Chondrocyte (in vitro differentiated cells): ENCODE measurements at regions not wholly inside any gene's neighbourhood (a gene's known extent, or its start where the extent isn't known, plus 50 kb on each side); places are given as distances from the start of the nearest gene placed in this dataset.

Experiments
- DNase-seq: peaks from one replicate; pipeline ENCODE4 v3.0.0; 2021; ENCODE audit warnings: mixed read lengths, low spot score
- H3K27ac Mint-ChIP-seq: one replicate; pipeline ENCODE4 v1.8.0; 2021; ENCODE audit warnings: mild to moderate bottlenecking, moderate library complexity, mixed read lengths; ENCODE audit not compliant: unreplicated experiment
- H3K27me3 Mint-ChIP-seq: 2 replicates; pipeline ENCODE4 v1.8.0; 2021; ENCODE audit warnings: low read depth, mixed read lengths
- H3K36me3 Mint-ChIP-seq: 2 replicates; pipeline ENCODE4 v1.8.0; 2021; ENCODE audit warnings: low read depth, mixed read lengths
- H3K4me1 Mint-ChIP-seq: 2 replicates; pipeline ENCODE4 v1.8.0; 2021; ENCODE audit warnings: low read depth, mild to moderate bottlenecking, mixed read lengths
- H3K4me3 Mint-ChIP-seq: one replicate; pipeline ENCODE4 v1.8.0; 2021; ENCODE audit warnings: mild to moderate bottlenecking, moderate library complexity, mixed read lengths; ENCODE audit not compliant: unreplicated experiment
- H3K9me3 Mint-ChIP-seq: 2 replicates; pipeline ENCODE4 v1.8.0; 2021; ENCODE audit warnings: low read depth, mixed read lengths
- TF ChIP-seq, protein P1 (sequence below): fragments of 200-600 bp; sonication (generic); IDR thresholded peaks from 2 replicates; pipeline ENCODE4 v1.5.0; 2021; ENCODE audit warnings: antibody characterized with exemption, mild to moderate bottlenecking, moderate library complexity

DNA sequence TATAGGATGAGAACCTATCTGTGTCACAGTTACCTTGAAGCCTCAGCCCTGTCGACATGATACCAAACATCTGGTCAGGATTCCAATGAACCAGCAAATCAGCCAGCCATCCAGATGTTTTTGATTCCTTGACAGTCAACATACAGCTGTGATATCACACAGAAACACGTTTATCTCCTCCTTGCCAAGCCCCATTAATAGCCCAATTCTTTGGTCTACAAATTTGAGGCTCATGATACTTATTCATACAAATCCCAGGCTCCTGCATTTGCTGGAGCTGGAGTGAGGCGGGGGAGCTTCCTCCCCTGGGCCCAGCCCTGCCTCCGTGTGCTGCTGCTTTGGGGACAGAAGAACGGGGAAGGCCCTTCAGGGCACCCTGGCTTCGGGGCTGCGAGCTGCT, 611.6 kb upstream of the SALL3 start:
- no peak for DNase-seq
- TF ChIP-seq, protein P1, sequence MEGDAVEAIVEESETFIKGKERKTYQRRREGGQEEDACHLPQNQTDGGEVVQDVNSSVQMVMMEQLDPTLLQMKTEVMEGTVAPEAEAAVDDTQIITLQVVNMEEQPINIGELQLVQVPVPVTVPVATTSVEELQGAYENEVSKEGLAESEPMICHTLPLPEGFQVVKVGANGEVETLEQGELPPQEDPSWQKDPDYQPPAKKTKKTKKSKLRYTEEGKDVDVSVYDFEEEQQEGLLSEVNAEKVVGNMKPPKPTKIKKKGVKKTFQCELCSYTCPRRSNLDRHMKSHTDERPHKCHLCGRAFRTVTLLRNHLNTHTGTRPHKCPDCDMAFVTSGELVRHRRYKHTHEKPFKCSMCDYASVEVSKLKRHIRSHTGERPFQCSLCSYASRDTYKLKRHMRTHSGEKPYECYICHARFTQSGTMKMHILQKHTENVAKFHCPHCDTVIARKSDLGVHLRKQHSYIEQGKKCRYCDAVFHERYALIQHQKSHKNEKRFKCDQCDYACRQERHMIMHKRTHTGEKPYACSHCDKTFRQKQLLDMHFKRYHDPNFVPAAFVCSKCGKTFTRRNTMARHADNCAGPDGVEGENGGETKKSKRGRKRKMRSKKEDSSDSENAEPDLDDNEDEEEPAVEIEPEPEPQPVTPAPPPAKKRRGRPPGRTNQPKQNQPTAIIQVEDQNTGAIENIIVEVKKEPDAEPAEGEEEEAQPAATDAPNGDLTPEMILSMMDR = no peak
- Mint-ChIP-seq H3K27me3 (no peaks in the 10 kb centered on the region), H3K9me3 (peaks cover 11% of the 10 kb centered on the region), H3K27ac (no peak overlapping the region), H3K4me1 (no peaks in the 10 kb centered on the region), H3K4me3 (no peak overlapping the region), H3K36me3 (no peaks in the 10 kb centered on the region)

DNA sequence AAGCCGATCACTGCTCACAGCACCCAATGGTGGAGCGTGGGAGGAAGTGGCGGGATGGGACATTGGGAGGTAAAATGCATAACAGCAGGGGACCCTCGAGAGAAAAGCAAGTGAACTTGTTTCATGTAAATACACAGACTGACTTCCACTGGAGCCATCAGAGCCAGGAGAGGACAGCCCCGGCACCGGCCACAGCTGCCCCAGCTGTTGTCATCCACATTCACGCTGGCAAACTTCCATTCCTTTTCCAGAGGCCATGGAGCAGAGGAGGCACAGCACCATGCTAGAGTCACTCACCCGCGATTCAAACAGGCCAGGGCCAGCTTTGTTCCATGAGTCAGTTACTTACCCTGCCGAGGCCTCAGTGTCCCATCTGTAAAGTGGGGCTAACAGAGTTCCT, 610.9 kb upstream of the SALL3 start:
- DNase-seq = no peak
- Mint-ChIP-seq H3K9me3 (peaks cover 13% of the 10 kb centered on the region), H3K4me1 (no peaks in the 10 kb centered on the region), H3K4me3 (no peak overlapping the region), H3K27me3 (no peaks in the 10 kb centered on the region), H3K36me3 (no peaks in the 10 kb centered on the region), H3K27ac (no peak overlapping the region)
- TF ChIP-seq, protein P1 = no peak

DNA sequence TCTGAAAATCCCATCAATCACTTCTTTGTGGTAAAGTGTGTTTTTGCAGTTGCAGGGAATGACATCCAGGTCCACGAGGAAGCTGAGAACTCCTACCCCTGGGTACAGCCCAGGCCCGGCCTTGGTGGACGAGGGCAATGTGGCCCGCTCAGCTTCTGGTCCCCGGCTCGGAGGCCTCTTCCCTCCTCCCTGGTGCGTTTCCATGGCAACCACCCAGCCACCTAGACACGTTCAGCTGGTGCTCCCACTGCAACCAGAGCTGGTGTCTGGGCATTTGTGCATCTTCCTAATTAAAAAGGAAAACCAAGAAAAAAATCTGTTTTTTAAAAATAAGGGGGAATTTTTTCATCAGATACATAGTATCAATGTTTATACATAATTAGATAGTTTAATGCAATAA, 603.6 kb upstream of the SALL3 start:
- no peak overlapping the region for H3K27ac Mint-ChIP-seq
- H3K4me3 Mint-ChIP-seq = no peak overlapping the region

DNA sequence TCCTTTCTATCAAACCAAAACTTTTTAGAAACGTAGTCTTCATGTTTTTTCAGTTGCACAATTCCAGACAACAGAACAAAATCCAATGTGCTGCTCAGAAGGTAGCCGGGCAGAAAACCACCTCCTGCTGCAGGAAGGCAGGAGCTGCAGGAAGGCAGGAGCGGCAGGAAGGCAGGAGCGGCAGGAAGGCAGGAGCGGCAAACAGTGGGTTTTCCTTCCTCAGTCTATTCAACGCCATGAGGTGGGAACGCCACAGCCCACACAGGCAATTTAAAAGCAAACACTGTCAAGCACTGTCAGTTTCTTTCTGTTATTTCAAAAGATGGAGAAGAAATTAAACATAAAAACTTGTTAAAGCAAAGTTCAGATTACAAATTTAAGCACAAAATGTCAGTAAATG, 601.2 kb upstream of the SALL3 start:
- H3K27ac Mint-ChIP-seq = no peak overlapping the region

More for the DNA sequence above, 603.6 kb upstream of the SALL3 start:
- H3K9me3 Mint-ChIP-seq = peaks cover 9% of the 10 kb centered on the region
- peaks cover 5% of the 10 kb centered on the region for H3K27me3 Mint-ChIP-seq
- no peaks in the 10 kb centered on the region for H3K4me1 Mint-ChIP-seq
- TF ChIP-seq, protein P1 = no peak
- no peak for DNase-seq
- H3K36me3 Mint-ChIP-seq = no peaks in the 10 kb centered on the region

DNA sequence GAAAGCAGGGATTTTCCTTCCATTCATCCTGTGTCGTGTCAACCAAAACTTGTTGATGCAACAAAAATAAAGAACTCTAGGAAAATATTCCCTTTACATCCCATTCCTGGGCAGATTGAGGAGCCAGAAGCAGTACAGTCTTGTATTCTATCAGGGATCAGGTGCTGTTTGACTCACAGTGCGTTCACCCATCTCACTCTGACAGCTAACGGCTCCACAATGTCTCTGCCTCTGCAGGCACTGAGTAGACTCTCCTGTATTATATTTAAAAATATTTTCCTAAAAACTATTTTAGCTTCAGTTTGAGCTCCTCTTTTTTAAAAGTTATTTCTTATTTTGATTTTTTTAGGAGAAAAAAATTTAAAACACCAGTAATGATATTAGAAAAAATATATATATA, 600.6 kb upstream of the SALL3 start:
- no peak overlapping the region for H3K27ac Mint-ChIP-seq
- peaks cover 14% of the 10 kb centered on the region for H3K9me3 Mint-ChIP-seq
- no peak for DNase-seq
- H3K27me3 Mint-ChIP-seq = peaks cover 5% of the 10 kb centered on the region
- TF ChIP-seq, protein P1 = no peak
- H3K36me3 Mint-ChIP-seq = no peaks in the 10 kb centered on the region
- H3K4me1 Mint-ChIP-seq = no peaks in the 10 kb centered on the region
- no peak overlapping the region for H3K4me3 Mint-ChIP-seq

More for the DNA sequence above, 601.2 kb upstream of the SALL3 start:
- Mint-ChIP-seq H3K27me3 (peaks cover 5% of the 10 kb centered on the region), H3K36me3 (no peaks in the 10 kb centered on the region), H3K9me3 (peaks cover 15% of the 10 kb centered on the region), H3K4me3 (no peak overlapping the region), H3K4me1 (no peaks in the 10 kb centered on the region)
- TF ChIP-seq, protein P1 = no peak
- no peak for DNase-seq
